Activated CD8-positive, alpha-beta memory T cell treated with anti-CD3 and anti-CD28 coated beads, Interleukin-2, amount 50 U/mL, for 24 hours (primary cell): ENCODE measurements at regions not wholly inside any gene's neighbourhood (a gene's known extent, or its start where the extent isn't known, plus 50 kb on each side); places are given as distances from the start of the nearest gene placed in this dataset.

ENCODE experiments used
- DNase-seq: peaks from one replicate; pipeline ENCODE4 v3.0.0-alpha.2; 2020; ENCODE audit errors: extremely low read depth

DNA sequence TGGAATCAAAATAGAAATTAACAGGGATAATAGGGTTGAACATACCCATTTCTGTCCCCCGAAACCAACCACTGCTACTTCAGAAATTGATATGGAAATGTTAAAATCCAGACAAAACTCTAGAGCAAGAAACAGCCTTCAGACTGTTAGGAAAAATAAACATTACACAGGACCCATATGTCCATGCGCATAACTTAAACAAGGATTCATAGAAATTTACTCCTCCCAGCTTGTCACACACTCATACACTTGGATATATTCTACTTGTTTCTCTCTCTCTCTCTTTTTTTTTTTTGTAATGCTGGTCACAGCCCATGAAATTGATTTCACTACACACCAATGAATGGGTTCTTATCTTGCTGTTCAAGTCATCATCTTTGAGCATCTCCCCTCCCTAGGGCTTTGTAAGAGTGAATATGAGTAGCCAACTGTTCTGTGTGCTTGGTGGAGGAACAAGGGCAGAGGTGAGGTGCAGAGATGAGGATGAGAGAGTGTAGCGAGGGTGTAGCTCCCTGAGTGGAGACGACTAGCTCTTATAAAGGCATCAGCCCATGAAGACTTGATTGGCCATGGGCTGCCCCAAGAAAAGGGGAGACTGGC lies 61.8 kb upstream of the MLN start:
- no peak for DNase-seq

DNA sequence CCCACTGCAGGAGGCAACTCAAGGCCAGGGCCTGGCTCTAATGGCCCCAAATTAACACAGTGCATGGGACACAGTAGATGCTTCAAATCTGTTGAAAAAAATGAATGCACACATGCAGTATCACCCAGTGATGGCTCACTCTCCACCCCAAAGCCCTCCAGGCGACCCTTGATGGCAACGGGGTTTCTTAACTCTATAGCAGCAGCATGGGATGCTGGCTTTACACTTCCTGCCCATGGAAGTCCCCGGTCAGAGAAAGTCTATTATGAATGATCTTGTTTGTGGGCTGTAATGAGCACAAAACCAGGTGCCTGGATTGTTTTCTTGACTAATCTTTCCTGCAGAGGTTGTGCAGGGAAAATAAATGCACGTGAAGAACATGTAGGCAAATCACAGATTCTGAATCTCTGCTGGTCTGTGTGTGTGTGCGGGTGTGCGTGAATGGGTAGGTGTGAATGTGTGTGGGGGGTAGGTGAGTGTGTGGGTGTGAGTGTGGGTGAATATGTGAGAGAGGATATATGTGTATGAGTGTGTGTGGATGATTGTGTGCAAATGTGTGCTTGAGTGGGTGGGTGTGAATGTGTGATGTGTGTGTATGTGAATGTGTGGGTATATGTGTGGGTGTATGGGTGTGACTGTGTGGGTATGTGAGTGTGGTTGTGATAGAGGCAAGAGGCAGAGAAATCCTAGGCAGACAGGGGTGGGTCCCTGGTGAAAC lies 60.1 kb upstream of the MLN start:
- DNase-seq = no peak

DNA sequence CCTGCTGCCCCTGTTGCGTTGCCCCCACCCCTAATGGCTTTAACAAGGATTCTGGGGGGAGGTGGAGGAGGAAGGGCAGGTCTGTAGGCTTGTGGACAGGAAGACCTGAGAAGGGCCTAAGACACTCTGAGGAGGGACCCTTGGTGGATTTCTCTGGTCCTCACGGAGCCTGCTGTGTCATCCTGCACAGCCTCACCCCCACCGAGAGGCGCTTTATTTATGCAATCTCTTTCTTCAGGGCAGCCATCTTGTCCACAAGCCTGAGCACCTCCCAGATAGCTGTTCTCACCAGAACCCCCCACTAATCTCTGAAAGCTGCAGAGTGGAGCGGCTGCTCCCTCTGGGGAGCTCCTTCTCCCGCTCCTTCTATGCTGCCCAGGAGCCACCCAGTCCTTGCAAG lies 59.3 kb upstream of the MLN start:
- DNase-seq = no peak

DNA sequence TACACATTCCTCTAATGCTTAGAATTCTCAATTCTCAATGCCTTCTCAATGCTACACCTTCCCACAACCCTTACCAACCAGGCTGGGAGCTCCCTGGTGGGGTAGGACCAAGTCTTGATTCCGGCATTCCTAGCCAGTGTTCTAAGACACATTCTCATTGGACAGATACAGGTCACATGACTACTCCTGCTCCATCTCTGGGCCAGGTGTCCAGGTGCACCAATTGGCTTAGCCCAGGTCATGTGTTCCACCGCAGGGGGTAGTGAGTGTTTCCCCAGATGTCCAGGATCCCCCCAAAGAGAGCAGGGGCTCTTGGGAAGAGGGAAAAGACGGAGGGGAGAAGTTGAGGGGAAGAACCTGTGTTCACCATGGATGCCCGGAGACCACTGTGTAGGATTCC lies 58.7 kb upstream of the MLN start:
- DNase-seq = no peak

DNA sequence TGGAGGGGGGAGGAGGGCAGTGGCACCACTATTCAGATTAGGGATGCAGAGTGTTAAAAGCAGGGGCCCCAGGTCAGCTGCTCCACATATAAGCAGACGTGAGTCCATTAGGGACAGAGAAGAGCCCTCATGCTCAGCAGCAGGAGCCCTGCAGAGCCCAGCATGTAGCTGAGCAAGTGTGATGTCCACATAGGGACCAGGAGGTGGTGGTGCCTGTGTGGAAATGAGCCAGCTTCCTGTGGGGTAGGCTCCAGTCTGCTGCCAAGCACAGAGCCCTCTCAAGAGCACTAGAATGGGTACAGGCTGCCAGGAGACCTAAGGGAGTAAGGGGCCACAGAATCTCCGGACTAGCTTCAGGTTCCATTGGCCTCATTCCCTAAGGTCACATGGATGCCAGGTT lies 57.9 kb upstream of the MLN start:
- no peak for DNase-seq

DNA sequence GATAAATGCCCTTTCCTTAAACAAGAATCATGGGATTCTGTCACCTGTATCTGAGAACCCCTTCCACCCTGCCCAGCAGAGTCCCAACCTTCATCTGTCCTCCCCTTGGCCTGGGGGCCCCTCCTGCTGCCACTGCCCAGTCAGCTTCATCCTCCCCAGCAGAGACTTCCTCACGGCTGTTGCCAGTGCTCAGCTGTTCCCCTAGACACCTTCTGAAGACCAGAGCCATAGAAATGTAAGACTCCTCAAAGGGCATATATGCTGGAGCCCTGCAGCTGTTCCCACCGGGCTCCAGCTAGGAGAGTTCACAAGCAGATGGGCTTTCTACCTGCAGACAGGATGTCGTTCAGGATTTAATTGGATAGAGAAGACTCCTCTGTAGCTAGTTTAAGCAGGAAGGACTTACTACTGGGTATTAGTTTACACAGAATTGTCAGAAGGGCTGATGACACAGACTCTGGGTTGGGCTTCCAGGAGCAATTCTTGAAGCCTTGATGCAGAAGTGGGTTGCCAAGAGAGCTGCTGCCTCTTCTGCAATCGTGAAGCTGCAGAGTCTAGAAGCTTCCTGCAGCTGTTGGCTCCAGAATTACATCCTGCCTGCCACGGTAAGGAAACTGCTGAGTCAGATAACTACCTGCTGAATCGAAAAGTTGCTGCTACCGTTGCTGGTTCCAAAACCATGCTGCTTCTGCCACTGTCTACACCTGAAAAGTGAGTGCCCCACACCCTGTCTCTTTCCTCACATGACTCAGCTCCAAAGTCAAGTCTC lies 57.1 kb upstream of the MLN start:
- no peak for DNase-seq

DNA sequence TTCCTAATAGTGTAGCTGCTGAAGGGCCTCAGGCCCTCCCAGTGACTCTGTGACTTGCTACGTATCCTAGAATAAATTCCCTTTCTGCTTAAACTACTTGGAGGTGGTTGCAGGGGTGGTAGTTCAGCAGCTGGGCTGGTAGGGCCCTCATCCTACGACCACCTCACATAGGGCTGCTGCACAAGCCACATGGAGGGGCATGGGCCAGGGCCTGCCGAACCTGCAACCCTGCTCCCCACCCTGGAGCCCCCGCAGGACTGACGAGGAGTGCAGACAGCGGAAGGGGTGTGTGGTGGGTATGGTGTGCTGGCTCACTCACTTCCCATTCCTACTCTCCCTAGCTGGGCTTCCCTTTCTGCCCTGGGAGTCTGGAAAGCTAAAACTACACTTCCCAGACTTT lies 56.2 kb upstream of the MLN start:
- no peak for DNase-seq

DNA sequence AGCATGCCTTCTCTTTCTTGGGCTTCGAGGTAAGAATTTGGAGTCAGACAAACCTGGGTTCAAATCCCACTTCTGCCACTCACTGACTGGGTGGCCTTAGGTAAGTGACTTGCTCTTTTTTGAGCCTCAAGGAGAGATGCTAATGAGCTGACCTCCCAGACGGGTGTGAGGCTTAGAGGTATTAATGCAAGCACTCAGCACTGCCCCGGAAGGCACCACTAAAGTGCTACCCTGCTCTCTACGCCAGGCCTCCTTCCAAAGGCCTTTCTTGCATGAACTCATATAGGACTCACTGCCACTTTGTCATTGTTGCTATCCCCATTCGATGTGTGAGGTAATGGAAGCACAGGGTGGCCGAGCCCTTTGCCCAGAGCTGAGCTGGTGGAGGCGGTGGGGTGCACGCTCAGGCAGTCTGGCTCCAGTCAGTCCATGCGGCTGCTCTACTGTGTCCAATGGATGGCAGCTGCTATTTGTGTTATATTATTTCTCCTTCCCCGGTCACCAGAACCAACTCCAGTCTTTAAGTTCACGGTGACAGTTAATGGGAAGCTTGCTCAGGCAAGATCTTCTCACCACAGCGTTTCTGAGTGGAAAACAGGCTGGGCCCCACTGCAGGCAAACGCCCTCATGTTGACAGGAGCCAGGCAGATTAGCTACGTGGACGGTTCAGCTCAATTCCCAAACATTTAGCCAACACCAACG lies 55.2 kb upstream of the MLN start:
- no peak for DNase-seq

DNA sequence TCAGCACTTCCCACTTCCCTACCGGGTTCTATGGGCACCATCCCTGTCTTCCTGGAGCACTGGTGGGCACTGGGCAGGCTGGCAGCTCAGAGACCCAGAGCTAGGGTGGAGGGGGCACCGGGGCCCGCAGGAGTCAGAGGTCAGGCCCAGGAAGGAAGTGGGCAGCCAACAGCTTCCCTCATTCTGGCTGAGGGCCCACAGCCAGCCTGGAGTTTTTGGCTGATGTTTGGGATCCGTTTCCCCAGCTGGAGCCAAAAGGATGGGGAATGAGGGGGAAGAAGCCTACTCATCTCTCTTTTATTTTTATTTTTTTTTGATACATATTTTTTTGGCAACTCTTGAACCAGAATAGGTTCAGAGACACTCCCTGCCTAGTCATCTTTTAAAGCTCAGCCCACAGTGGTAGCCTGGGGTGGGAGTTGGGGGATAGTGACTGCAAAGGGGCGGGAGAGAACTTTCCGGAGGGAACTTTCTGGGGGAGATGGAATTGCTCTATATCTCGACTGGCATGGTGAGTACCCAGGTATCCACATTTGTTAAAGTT lies 54.2 kb upstream of the MLN start:
- no peak for DNase-seq

DNA sequence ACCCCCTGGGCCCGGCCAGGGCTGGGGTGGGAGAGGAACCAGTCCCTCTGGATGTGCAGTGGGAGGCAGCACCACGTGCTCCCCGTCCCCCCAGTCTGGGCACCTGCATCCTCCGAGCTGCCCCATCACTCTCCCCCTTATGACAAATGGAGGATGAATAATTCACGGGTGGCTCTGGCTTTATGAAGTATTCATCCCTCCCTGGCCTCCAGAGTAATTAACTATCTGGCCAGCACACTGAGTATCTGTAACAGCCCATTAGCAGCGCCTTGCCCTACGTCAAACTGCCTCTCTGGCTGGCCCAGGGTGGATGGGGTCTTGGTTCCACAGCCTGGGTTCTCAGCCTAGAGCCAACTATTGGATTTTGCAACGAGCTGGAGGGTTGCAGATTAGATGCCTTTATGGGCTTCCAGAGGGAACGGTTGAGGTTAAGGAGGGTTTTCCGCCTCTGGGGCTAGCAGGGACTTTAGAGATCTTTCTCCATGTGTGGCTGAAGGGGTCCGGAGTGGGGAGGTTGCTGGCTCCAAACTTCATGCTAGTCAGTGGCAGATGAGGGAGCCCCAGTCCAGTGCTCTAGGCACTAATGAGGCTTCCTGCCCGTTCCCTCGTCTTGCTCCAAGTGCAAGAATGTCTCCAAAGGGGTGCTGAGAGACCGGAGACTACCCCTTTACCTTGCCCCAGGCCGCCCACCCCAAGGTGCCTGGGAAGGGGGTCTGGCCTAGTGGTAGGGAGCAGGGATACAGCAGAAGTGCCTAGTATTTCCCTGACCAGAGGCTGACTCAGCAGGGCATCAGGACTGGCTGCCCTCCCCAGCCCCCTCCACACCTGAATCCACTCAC lies 53.5 kb upstream of the MLN start:
- no peak for DNase-seq

DNA sequence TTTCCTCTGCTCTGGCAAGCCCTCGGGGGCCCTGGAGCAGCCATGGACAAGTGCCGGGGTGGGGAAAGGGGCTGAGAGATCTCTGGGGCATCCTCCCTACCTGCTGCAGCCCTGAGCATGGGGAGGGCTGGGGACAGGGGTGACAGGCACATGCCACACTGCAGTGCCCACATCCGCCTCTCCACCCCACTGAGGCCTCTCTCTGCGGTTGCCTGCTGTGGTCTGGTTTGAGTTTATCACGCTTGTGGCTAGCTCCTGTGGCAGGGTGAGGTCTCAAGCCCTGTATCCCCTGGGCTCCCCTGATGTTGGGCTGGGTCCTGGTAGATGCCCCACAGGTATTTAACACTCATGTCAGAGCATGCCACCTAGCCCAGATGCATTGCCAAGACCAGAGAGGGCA lies 52.9 kb upstream of the MLN start:
- DNase-seq = peak; percentile 46

DNA sequence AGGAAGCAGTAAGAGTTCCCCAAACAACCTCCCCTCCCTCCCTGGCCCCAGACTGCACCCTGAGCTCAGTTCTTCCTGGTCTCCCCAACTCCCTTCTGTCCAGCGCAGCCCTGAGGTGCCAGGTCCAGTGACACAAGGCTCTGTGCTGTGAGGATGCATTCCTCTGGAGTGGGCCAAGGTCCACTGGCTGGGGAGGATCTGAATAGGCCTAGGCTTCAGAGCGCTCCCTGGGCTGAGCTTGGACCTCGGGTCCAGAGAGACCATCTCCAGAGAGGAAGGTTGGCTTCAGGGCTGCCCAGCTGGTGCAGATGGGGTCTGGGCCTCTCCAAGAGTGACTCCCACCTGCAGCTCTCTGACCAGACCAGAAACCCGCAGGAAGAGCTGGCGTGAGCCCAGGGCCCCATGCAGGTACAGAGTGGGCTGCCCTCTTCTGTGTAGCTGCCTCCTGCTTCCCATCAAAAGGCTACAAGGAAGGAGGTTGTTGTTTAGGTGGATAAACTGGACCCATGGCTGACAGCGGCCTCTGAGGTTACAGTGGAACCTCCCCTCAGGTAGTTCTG lies 52.3 kb upstream of the MLN start:
- DNase-seq = no peak

DNA sequence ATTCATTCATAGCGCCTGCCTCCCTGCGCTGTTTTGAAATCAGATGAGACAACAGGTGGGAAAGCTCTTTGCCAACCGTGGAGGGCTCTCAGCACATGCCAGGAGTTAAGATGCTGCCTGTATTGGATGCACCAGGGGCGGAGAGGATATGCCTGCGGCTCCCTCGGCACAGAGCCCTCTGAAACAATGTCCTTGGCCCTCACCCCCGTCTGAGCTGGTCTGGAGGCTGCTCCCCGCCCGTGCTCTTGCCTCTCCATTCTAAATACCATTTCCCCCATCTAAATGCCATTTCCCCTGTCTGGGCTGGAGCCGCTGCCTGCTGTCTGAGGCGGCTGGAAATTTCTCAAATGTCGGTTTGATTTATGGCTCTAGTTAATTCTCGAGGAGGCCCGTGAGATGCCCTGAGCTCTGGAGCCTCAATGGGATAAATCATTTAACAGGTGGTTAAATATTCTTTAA lies 50.8 kb upstream of the MLN start:
- DNase-seq = no peak

DNA sequence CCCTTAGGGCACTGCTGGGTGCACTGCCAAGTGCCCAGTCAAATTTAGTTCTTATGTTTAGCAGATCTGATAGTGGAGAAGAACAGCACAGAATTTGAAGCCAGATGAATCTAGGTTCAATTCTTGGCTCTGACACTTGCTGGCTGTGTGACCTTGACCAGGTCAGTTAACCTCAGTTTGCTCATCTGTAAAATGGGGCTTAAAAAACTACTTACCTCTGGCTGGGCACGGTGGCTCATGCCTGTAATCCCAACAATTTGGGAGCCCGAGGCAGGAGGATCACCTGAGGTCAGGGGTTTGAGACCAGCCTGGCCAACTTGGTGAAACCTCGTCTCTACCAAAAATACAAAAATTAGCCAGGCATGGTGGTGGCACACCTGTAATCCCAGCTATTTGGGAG lies 49.9 kb upstream of the MLN start:
- DNase-seq = no peak
